GM12874 (cell line): ENCODE measurements at regions not wholly inside any gene's neighbourhood (a gene's known extent, or its start where the extent isn't known, plus 50 kb on each side); places are given as distances from the start of the nearest gene placed in this dataset.

Experiments
- CTCF ChIP-seq: IDR thresholded peaks from 2 replicates; pipeline ENCODE4 v1.5.1; 2011; ENCODE audit warnings: low read depth, mild to moderate bottlenecking, control low read depth, low read length, moderate library complexity; ENCODE audit not compliant: insufficient read depth

- TF ChIP-seq CTCF: no peak
Measured at GRCh38 chr14:27190296-27190695, 592.5 kb upstream of the NOVA1 start.

- no peak for TF ChIP-seq CTCF
Measured at GRCh38 chr14:27199272-27199671, 601.4 kb upstream of the NOVA1 start.

GRCh38 chr14:27205036-27205435, 607.2 kb upstream of the NOVA1 start:
- no peak for TF ChIP-seq CTCF

GRCh38 chr14:27211741-27212140, 613.9 kb upstream of the NOVA1 start:
- no peak for TF ChIP-seq CTCF

- no peak for TF ChIP-seq CTCF
Measured at GRCh38 chr14:27222671-27223070, 624.8 kb upstream of the NOVA1 start.

- TF ChIP-seq CTCF: no peak
Measured at GRCh38 chr14:27223906-27224305, 626.1 kb upstream of the NOVA1 start.

GRCh38 chr14:27228053-27228452, 630.2 kb upstream of the NOVA1 start:
- no peak for TF ChIP-seq CTCF

- TF ChIP-seq CTCF: no peak
Measured at GRCh38 chr14:27234331-27234730, 636.5 kb upstream of the NOVA1 start.
